M059J (cell line): ENCODE measurements at regions not wholly inside any gene's neighbourhood (a gene's known extent, or its start where the extent isn't known, plus 50 kb on each side); places are given as distances from the start of the nearest gene placed in this dataset.

ENCODE experiments used
- DNase-seq: peaks from one replicate; pipeline ENCODE4 v3.0.0-alpha.2; 2012; ENCODE audit warnings: low read depth

GRCh38 chr3:170780955-170781354 is 89.0 kb downstream of the RPL22L1 start:
- DNase-seq: no peak

GRCh38 chr3:170780471-170780870 is 89.5 kb downstream of the RPL22L1 start:
- DNase-seq: no peak

GRCh38 chr3:170778240-170779217 is 91.5 kb downstream of the RPL22L1 start:
- no peak for DNase-seq

- DNase-seq: no peak
These were observed 92.5 kb downstream of the RPL22L1 start for GRCh38 chr3:170777564-170777926.

DNA sequence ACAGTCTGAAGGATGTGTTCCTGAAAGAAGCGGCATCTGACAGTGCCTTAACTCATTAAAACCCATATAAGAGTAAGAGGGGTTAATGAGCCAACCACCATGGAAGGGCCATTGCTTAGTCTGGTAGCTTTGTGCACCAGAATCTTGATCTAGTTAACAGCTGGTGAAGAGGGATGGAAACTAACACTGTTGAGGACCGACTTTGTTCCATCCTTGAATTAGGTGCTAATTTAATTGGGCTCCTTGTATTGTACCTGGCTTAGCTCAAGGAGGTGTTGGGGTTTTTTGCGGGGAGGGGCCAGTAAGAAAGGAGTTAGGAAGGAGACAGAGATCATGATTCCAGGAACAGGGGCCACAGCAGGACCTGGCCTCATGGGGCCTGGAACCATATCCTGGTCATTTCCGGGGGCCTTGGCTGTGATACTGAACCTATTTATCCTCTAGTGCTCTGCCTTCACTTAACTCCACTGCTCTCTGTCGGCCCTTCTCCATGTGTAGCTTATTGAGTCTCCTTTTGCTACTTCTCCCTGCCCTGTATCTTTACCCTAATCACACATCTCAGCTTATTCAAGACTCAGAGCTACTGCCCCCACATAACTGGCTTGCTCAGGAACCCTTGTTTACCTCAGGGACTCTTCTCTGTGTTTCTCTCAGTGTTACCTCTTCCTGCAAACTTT is 93.0 kb downstream of the RPL22L1 start:
- DNase-seq: no peak

- no peak for DNase-seq
These were observed 96.1 kb downstream of the RPL22L1 start for GRCh38 chr3:170773682-170774425.

DNA sequence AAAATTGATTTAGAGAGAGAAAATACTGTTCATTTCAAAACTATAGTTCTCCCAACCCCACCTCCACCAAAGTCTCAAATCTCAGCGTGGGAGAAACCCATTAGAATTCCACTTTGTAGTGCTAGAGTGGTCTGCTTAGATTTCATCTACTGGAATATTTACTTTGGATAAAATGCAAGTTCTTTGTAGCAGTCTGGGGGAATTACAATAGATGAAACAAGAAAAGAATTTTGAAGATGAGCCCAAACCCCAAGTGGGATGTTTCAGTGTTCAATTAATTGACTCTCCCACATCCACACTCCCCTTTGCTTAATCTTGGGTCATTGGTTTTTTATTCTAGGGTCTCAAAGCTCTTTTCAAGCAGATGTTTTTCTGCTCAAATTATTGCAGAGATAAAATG is 97.8 kb downstream of the RPL22L1 start:
- no peak for DNase-seq

GRCh38 chr3:170768334-170768801 is 101.6 kb downstream of the RPL22L1 start:
- peak; percentile 89 for DNase-seq

- no peak for DNase-seq
These were observed 102.4 kb downstream of the RPL22L1 start for GRCh38 chr3:170767576-170767941.

GRCh38 chr3:170766823-170767575 is 103.0 kb downstream of the RPL22L1 start:
- DNase-seq: no peak

DNA sequence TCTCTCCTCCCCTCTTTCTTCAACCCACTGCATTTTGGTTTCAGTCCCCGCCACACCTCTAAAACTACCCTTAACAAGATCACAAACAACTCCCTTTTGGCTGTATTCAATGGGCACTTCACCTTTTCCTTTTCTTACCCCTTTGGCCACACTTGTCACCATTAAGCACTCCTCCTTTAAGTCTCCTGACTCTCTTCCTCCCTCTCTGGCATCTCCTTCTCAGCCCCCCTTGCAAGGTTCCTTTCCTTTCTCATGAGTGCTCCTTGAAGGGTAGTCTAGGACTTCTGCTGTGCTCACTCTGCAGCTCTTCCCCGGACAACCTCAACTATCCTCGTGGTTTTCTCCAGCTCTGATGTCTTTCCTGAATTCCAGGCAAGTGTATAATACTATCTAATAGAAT is 103.7 kb downstream of the RPL22L1 start:
- DNase-seq: no peak

GRCh38 chr3:170765419-170766078 is 104.4 kb downstream of the RPL22L1 start:
- DNase-seq: no peak

DNA sequence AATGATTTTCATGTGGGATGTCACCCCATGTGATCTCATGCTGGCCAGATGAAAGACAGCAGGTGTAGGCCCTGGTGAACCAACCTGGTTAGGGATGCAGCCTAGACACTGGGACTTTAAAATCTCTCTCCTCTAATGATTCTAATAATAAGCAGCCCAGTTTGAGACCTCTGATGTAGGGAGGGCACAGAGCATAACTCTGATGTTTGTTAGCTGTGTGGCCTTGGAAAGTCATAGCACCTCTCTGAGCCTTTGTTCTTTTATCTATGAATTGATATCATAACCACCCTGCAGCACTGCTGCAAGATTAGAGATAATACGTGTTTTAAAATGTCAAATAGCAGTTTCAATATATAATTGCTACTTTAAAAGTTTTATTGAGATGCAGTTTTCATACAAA is 106.0 kb downstream of the RPL22L1 start:
- DNase-seq: no peak

DNA sequence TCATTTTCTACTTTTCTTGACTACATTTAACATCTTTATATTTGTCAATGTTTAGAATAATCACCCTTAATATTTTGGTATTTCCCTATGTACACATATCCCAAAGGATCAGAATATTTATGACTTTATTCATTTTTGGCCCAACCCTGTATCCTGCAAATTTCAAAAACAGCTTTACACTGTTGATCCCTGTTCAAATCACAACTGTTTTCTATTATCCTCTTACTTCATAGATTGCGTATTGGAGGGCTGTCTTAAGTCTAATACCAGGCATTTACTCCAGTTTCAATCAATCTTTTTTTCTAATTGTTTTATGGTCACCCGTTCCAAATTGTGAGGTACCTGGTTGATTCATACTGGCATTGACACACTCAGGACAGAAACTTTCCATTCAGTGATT is 107.9 kb downstream of the RPL22L1 start:
- DNase-seq: no peak

DNA sequence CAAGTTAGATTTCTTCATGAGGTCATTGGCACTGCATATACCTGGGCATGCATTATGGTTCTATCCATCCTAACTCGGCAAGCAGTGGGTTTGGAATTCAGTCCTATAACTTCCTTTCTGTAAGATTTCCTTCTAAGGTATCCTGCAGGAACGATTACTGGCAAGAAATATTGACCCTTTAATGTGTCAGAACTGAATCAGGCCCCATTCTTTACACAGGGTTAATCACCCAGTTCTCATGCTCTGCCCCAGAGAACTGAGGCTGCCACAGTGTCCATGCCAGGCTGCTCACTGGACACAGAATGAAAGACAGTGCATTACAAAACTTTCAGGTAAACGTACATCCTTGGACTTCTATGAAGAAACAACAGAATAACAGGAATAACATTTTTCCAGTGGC is 108.9 kb downstream of the RPL22L1 start:
- DNase-seq: peak; percentile 21

GRCh38 chr3:170760174-170760526 is 109.8 kb downstream of the RPL22L1 start:
- peak; percentile 45 for DNase-seq

DNA sequence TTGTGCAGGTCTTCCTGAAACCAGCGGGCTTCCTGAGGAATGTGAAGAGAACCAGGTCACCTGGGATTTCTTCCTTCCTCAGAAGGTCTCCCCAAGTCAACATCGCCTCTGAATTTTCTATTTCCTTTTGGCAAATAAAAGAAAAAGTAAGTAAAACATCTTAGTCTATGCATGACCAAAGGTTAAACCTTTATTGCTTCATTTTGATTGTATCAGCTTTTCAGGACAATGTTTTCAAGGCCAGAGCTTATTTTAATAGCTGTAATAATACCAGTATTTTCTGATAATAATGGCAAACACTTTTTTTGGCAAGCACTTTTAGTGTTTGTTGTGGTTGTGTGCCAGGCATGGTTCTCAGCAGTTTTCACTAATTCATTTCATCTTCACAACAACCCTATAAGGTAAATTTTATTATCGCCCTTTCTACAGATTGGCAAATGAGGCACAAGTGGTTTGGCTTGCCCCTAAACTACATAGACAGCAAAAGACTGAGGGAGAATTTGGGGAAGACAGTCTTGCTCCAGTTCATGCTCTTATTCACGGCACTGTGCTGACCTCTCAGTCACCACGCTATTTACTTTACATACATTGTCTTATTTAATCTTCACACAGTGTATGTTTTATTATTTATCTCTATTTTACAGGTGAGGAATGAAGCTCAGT is 110.4 kb downstream of the RPL22L1 start:
- no peak for DNase-seq

GRCh38 chr3:170757038-170757437 is 113.0 kb downstream of the RPL22L1 start:
- no peak for DNase-seq

DNA sequence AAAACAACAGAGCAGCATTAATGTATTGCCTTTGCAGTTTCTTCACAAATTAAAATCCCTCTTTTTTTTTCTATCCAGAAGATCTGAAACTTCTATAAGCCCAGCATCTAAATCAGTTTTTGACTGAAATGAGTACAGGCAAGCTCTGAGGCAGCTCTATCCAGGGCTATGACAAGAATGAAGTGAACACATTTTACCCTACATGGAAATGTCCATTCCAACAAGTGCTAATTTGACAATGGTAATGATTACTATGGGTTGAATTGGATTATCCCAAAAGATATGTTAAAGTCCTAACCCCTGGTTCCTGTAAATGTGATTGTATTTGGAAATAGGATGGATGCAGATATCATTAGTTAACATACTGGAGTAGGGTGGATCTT is 115.7 kb downstream of the RPL22L1 start:
- no peak for DNase-seq

- DNase-seq: peak; percentile 55
These were observed 116.3 kb downstream of the RPL22L1 start for GRCh38 chr3:170753421-170754310.
